Skeletal muscle tissue (tissue), 3 donors: ENCODE measurements at regions not wholly inside any gene's neighbourhood (a gene's known extent, or its start where the extent isn't known, plus 50 kb on each side); places are given as distances from the start of the nearest gene placed in this dataset.

Source experiments
- H3K27ac ChIP-seq: one replicate; pipeline ENCODE4 v1.7.0; 2013; ENCODE audit warnings: mild to moderate bottlenecking, low read depth, low read length, inconsistent platforms
- H3K27me3 ChIP-seq, 3 donors: one replicate each; pipeline ENCODE4 v1.7.0; 2013; ENCODE audit warnings: low read length in 3 of 3; ENCODE audit not compliant: control insufficient read depth in 3 of 3, insufficient read depth in 3 of 3
- H3K36me3 ChIP-seq, 3 donors: one replicate each; pipeline ENCODE4 v1.7.0; 2013; ENCODE audit warnings: low read length in 3 of 3; ENCODE audit not compliant: control insufficient read depth in 3 of 3, insufficient read depth in 3 of 3
- H3K4me1 ChIP-seq, 3 donors: one replicate each; pipeline ENCODE4 v1.7.0; 2013; ENCODE audit warnings: low read length in 3 of 3, mild to moderate bottlenecking in 3 of 3; ENCODE audit not compliant: control insufficient read depth in 3 of 3, insufficient read depth in 3 of 3
- H3K4me3 ChIP-seq, 3 donors: one replicate each; pipeline ENCODE4 v1.7.0; 2013; ENCODE audit warnings: low read length in 3 of 3
- H3K9ac ChIP-seq, 3 donors: one replicate each; pipeline ENCODE4 v1.7.0; 2013; ENCODE audit warnings: low read length in 3 of 3, mild to moderate bottlenecking in 3 of 3, moderate library complexity in 2 of 3, low read depth in 1 of 3
- H3K9me3 ChIP-seq, 3 donors: one replicate each; pipeline ENCODE4 v1.7.0; 2013; ENCODE audit warnings: low read length in 3 of 3; ENCODE audit not compliant: control insufficient read depth in 3 of 3
- donor health status: Osteomylitis.

GRCh38 chr10:89959433-89960110 lies 258.2 kb downstream of the KIF20B start:
- H3K4me3 ChIP-seq = no peak overlapping the region

GRCh38 chr10:89963451-89964102 lies 262.2 kb downstream of the KIF20B start:
- Histone ChIP-seq H3K36me3 (no peaks in the 10 kb centered on the region), H3K9ac (no peak overlapping the region)

More at GRCh38 chr10:89959433-89960110, 258.2 kb downstream of the KIF20B start:
- no peaks in the 10 kb centered on the region for H3K36me3 ChIP-seq
- no peaks in the 10 kb centered on the region for H3K4me1 ChIP-seq
- no peaks in the 10 kb centered on the region for H3K27me3 ChIP-seq
- H3K9ac ChIP-seq = no peak overlapping the region
- H3K9me3 ChIP-seq = no peaks in the 10 kb centered on the region
- H3K27ac ChIP-seq = no peak overlapping the region

GRCh38 chr10:89966211-89966610 lies 264.8 kb downstream of the KIF20B start:
- Histone ChIP-seq H3K27ac (no peak overlapping the region), H3K4me3 (no peak overlapping the region), H3K36me3 (no peaks in the 10 kb centered on the region), H3K9me3 (no peaks in the 10 kb centered on the region), H3K4me1 (no peaks in the 10 kb centered on the region), H3K9ac (no peak overlapping the region), H3K27me3 (no peaks in the 10 kb centered on the region)

More at GRCh38 chr10:89963451-89964102, 262.2 kb downstream of the KIF20B start:
- Histone ChIP-seq H3K27me3 (no peaks in the 10 kb centered on the region), H3K4me3 (no peak overlapping the region), H3K9me3 (no peaks in the 10 kb centered on the region), H3K4me1 (no peaks in the 10 kb centered on the region), H3K27ac (no peak overlapping the region)

GRCh38 chr10:89973326-89973725 lies 271.9 kb downstream of the KIF20B start:
- no peak overlapping the region for H3K27ac ChIP-seq
- H3K9ac ChIP-seq = no peak overlapping the region
- no peaks in the 10 kb centered on the region for H3K4me1 ChIP-seq
- H3K9me3 ChIP-seq = no peaks in the 10 kb centered on the region
- H3K36me3 ChIP-seq = no peaks in the 10 kb centered on the region
- H3K4me3 ChIP-seq = no peak overlapping the region
- H3K27me3 ChIP-seq = no peaks in the 10 kb centered on the region

GRCh38 chr10:89975071-89975470 lies 273.7 kb downstream of the KIF20B start:
- no peak overlapping the region for H3K4me3 ChIP-seq
- no peak overlapping the region for H3K27ac ChIP-seq
- H3K9me3 ChIP-seq = peaks cover 0 to 3% (median 0%) of the 10 kb centered on the region in 3 donors
- H3K9ac ChIP-seq = no peak overlapping the region
- H3K36me3 ChIP-seq = no peaks in the 10 kb centered on the region
- H3K27me3 ChIP-seq = no peaks in the 10 kb centered on the region
- no peaks in the 10 kb centered on the region for H3K4me1 ChIP-seq

GRCh38 chr10:89975771-89976170 lies 274.4 kb downstream of the KIF20B start:
- no peaks in the 10 kb centered on the region for H3K4me1 ChIP-seq
- no peak overlapping the region for H3K27ac ChIP-seq
- no peaks in the 10 kb centered on the region for H3K36me3 ChIP-seq
- H3K4me3 ChIP-seq = no peak overlapping the region
- peaks cover 0 to 3% (median 0%) of the 10 kb centered on the region in 3 donors for H3K9me3 ChIP-seq
- no peaks in the 10 kb centered on the region for H3K27me3 ChIP-seq
- no peak overlapping the region for H3K9ac ChIP-seq

- no peaks in the 10 kb centered on the region for H3K27me3 ChIP-seq
- no peak overlapping the region for H3K27ac ChIP-seq
Measured at GRCh38 chr10:89978081-89978480, 276.7 kb downstream of the KIF20B start.

GRCh38 chr10:89979726-89980125 lies 278.3 kb downstream of the KIF20B start:
- no peak overlapping the region for H3K27ac ChIP-seq
- no peak overlapping the region for H3K9ac ChIP-seq
- H3K36me3 ChIP-seq = no peaks in the 10 kb centered on the region
- no peak overlapping the region for H3K4me3 ChIP-seq
- H3K27me3 ChIP-seq = no peaks in the 10 kb centered on the region
- H3K4me1 ChIP-seq = no peaks in the 10 kb centered on the region
- H3K9me3 ChIP-seq = peaks cover 0 to 3% (median 0%) of the 10 kb centered on the region in 3 donors

More at GRCh38 chr10:89978081-89978480, 276.7 kb downstream of the KIF20B start:
- Histone ChIP-seq H3K4me3 (no peak overlapping the region), H3K9ac (no peak overlapping the region), H3K4me1 (no peaks in the 10 kb centered on the region), H3K9me3 (peaks cover 0 to 3% (median 0%) of the 10 kb centered on the region in 3 donors), H3K36me3 (no peaks in the 10 kb centered on the region)

- Histone ChIP-seq H3K27ac (no peak overlapping the region), H3K9ac (no peak overlapping the region), H3K27me3 (no peaks in the 10 kb centered on the region), H3K4me3 (no peak overlapping the region), H3K4me1 (no peaks in the 10 kb centered on the region), H3K36me3 (no peaks in the 10 kb centered on the region), H3K9me3 (peaks cover 0 to 3% (median 0%) of the 10 kb centered on the region in 3 donors)
Measured at GRCh38 chr10:89980166-89980565, 278.8 kb downstream of the KIF20B start.

GRCh38 chr10:89981891-89982290 lies 280.5 kb downstream of the KIF20B start:
- Histone ChIP-seq H3K36me3 (no peaks in the 10 kb centered on the region), H3K4me3 (no peak overlapping the region), H3K4me1 (no peaks in the 10 kb centered on the region), H3K27ac (no peak overlapping the region), H3K9ac (no peak overlapping the region), H3K9me3 (peaks cover 0 to 3% (median 0%) of the 10 kb centered on the region in 3 donors), H3K27me3 (no peaks in the 10 kb centered on the region)
